ENCODE measurements at regions not wholly inside any gene's neighbourhood (a gene's known extent, or its start where the extent isn't known, plus 50 kb on each side); places are given as distances from the start of the nearest gene placed in this dataset.

DNA sequence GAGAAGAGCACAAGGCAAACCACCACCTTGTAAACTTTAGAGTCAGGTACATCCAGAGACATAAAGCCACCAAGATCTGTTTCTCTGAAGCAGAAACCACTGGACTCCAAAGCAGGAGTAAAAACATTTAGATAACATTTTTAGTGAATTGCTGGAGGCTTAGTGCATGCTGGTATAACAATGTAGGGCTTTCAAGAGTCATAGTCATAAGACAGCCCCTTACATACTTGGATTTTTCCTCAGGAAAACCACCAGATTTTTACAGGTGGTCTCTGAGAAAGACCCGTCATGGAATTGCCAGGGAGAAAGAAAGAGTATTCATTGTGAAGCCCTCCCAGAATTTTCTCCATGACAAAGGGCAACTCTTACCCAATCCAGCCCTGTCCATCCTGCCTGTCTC lies 434.5 kb upstream of the NAALADL2 start:
- no peak for DNase-seq (ENCODE audit: low spot score)
- no peak for TF ChIP-seq CTCF (IDR thresholded peaks at IDR 0.05; ENCODE audit: borderline replicate concordance, control extremely low read depth, extremely low read depth, insufficient read depth, missing control alignments)
- in situ Hi-C loops (cut with MboI; ENCODE audit: low sequenced_read_pairs, unreplicated experiment), result no loop called here

DNA sequence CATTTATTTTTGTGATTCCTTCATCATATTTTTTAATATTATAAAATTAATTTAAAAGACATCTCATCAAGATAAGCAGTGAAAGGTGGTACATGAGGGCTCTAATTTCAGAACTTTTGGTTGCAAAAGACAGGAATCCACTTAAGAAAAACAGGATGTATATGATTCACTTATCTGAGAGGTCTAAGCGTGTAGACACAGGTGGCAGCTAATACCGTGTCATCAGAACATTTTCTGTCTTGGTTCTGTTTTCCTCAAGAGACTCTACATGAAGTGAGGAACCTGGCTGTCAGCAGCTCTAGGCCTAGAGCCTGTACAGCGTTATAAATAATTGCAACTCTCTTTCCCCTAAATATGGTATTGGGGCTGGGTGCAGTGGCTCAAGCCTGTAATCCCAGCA lies 433.7 kb upstream of the NAALADL2 start:
- TF ChIP-seq CTCF (IDR thresholded peaks at IDR 0.05; ENCODE audit: borderline replicate concordance, control extremely low read depth, extremely low read depth, insufficient read depth, missing control alignments), result no peak
- in situ Hi-C loops (cut with MboI; ENCODE audit: low sequenced_read_pairs, unreplicated experiment), result no loop called here
- no peak for DNase-seq (ENCODE audit: low spot score)

DNA sequence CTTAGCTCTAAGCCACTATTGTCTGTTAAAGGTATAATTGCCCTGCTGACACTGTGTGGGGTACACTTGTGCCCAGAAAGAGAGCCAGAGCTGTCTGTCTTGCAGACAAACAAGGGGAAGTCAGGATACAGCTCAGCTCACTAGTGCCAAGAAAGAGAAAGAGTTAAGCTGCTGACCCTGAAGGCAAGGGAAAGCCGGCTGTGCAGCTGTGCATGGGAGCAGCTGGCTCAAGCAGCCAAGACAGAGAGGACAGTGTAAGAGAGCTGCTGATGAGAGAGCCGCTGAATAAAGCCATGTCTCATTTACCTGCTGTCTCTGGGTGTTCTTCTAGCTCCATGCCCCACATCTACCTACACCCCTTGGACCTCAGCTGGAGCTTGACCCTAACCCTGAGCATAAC lies 428.1 kb upstream of the NAALADL2 start:
- in situ Hi-C loops (cut with MboI; ENCODE audit: low sequenced_read_pairs, unreplicated experiment), result no loop called here
- TF ChIP-seq CTCF (IDR thresholded peaks at IDR 0.05; ENCODE audit: borderline replicate concordance, control extremely low read depth, extremely low read depth, insufficient read depth, missing control alignments), result no peak
- DNase-seq (ENCODE audit: low spot score), result no peak

GRCh38 chr3:174431717-174432116 lies 427.4 kb upstream of the NAALADL2 start:
- DNase-seq (ENCODE audit: low spot score), result no peak
- no peak for TF ChIP-seq CTCF (IDR thresholded peaks at IDR 0.05; ENCODE audit: borderline replicate concordance, control extremely low read depth, extremely low read depth, insufficient read depth, missing control alignments)
- in situ Hi-C loops (cut with MboI; ENCODE audit: low sequenced_read_pairs, unreplicated experiment), result no loop called here

DNA sequence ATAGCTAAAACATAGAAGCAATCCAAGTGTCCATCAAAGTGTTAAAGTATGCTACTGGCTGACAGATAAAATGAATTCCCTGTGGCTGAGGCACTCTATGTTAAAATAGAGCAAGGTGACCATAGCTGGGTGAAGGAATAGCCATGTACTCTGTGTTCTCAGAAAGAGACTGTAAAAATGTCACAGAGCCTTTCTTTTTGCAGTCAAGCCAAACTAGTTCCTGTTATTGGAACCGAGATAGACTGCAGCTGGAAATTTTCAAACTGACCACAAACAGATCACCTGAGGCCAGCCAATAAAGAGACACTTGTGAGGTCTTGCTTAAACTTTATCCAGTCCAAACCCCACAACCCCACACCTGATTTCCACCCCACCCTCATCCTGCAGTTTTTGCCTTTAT lies 422.8 kb upstream of the NAALADL2 start:
- TF ChIP-seq CTCF (IDR thresholded peaks at IDR 0.05; ENCODE audit: borderline replicate concordance, control extremely low read depth, extremely low read depth, insufficient read depth, missing control alignments), result no peak
- in situ Hi-C loops (cut with MboI; ENCODE audit: low sequenced_read_pairs, unreplicated experiment), result no loop called here
- DNase-seq (ENCODE audit: low spot score), result no peak

- no peak for DNase-seq (ENCODE audit: low spot score)
- in situ Hi-C loops (cut with MboI; ENCODE audit: low sequenced_read_pairs, unreplicated experiment), result no loop called here
- no peak for TF ChIP-seq CTCF (IDR thresholded peaks at IDR 0.05; ENCODE audit: borderline replicate concordance, control extremely low read depth, extremely low read depth, insufficient read depth, missing control alignments)
Measured at GRCh38 chr3:174438501-174439145, 420.5 kb upstream of the NAALADL2 start.
